ENCODE measurements at regions not wholly inside any gene's neighbourhood (a gene's known extent, or its start where the extent isn't known, plus 50 kb on each side); places are given as distances from the start of the nearest gene placed in this dataset.

DNA sequence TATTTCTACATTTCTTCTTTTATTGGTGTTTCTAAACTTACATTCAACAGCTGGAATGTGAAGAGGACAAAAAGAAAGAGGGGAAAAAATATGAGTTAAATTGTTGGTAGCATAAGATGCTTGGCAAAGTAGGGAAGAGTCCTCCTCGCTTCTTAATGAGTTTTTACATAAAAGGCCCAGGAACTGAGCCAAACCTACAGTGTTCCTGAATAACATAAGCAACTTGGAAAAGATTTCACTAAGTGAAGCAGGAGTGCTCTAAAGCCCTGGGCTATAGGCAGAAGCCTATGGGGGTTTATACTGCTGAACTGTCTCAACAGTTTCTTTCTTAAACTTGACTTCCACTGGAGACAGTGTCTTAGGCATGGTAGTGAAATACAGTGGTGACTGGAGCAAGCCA lies 115.0 kb upstream of the USP25 start:
- TF ChIP-seq, protein P1, sequence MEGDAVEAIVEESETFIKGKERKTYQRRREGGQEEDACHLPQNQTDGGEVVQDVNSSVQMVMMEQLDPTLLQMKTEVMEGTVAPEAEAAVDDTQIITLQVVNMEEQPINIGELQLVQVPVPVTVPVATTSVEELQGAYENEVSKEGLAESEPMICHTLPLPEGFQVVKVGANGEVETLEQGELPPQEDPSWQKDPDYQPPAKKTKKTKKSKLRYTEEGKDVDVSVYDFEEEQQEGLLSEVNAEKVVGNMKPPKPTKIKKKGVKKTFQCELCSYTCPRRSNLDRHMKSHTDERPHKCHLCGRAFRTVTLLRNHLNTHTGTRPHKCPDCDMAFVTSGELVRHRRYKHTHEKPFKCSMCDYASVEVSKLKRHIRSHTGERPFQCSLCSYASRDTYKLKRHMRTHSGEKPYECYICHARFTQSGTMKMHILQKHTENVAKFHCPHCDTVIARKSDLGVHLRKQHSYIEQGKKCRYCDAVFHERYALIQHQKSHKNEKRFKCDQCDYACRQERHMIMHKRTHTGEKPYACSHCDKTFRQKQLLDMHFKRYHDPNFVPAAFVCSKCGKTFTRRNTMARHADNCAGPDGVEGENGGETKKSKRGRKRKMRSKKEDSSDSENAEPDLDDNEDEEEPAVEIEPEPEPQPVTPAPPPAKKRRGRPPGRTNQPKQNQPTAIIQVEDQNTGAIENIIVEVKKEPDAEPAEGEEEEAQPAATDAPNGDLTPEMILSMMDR (IDR thresholded peaks at IDR 0.05; ENCODE audit: insufficient read depth, low read depth, low read length) = no peak
- no peak for TF ChIP-seq EZH2 (IDR thresholded peaks at IDR 0.05; ENCODE audit: insufficient read depth, low read length)

All from astrocyte (in vitro differentiated cells and primary cell).